ENCODE measurements at regions not wholly inside any gene's neighbourhood (a gene's known extent, or its start where the extent isn't known, plus 50 kb on each side); places are given as distances from the start of the nearest gene placed in this dataset.
"Not testable (repeated sequence)": the region's sequence is repeated elsewhere in the genome, so short reads cannot be mapped to it uniquely, and the experiment has no call there.

DNA sequence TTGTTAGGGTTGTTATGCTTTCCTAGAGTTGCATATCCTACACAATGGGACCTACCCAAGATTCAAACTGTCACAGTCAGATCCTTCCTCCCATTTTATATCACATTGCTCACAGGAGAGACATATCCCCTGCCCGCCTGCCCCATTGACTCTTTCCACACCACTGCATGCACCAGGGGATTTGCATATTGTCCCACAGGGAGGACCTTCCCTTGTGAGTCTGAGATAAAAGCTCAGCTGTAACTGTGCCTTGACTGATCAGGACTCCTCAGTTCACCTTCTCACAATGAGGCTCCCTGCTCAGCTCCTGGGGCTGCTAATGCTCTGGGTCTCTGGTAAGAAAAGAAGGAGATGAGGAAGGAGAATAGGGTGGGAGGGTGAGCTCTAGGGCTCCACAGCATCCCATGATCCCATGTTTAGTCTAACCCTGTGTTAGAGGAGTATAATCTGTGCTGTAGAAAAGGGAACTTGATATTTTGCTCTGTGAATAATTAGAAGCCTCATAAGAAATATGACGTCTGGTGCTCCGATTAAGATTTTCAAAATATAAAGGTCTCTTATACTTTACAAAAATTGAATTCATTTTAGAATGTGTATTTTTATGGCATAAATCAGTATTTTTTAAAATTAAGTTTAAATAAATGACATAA lies 1268.4 kb downstream of the RPIA start:
- TF ChIP-seq, protein P1, sequence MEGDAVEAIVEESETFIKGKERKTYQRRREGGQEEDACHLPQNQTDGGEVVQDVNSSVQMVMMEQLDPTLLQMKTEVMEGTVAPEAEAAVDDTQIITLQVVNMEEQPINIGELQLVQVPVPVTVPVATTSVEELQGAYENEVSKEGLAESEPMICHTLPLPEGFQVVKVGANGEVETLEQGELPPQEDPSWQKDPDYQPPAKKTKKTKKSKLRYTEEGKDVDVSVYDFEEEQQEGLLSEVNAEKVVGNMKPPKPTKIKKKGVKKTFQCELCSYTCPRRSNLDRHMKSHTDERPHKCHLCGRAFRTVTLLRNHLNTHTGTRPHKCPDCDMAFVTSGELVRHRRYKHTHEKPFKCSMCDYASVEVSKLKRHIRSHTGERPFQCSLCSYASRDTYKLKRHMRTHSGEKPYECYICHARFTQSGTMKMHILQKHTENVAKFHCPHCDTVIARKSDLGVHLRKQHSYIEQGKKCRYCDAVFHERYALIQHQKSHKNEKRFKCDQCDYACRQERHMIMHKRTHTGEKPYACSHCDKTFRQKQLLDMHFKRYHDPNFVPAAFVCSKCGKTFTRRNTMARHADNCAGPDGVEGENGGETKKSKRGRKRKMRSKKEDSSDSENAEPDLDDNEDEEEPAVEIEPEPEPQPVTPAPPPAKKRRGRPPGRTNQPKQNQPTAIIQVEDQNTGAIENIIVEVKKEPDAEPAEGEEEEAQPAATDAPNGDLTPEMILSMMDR (IDR thresholded peaks at IDR 0.05) = not testable (repeated sequence)
- not testable (repeated sequence) for TF ChIP-seq POLR2A (IDR thresholded peaks at IDR 0.05)

Measured in body of pancreas (tissue), 4 donors.